Caco-2 (cell line): ENCODE measurements at regions not wholly inside any gene's neighbourhood (a gene's known extent, or its start where the extent isn't known, plus 50 kb on each side); places are given as distances from the start of the nearest gene placed in this dataset.

Source experiments
- BruUV-seq: library from RNA; stranded (reverse); fragments of 400-500 nt; replicated peaks from 2 replicates; lab custom pipeline; 2021; lab: Mats Ljungman, UMichigan
- CTCF ChIA-PET: fragments of 300-600 bp; sonication (Branson Sonifier 250); formaldehyde crosslinking; loops from one replicate; lab custom pipeline; 2022; ENCODE audit warnings: antibody characterized with exemption; lab: Charles Lee
- POLR2A ChIA-PET: fragments of 300-600 bp; sonication (Branson Sonifier 250); formaldehyde crosslinking; loops from one replicate; lab custom pipeline; 2022; ENCODE audit warnings: antibody characterized with exemption; lab: Charles Lee
- DNase-seq, 2 experiments: peaks; one replicate each; pipeline versions ENCODE4 v3.0.0 to v3.0.0-alpha.2; 2020 to 2022
- H3K27me3 ChIP-seq: replicated peaks from 2 replicates; pipeline ENCODE4 v1.6.0; 2011; ENCODE audit warnings: low read length; ENCODE audit not compliant: control insufficient read depth, insufficient read depth
- H3K36me3 ChIP-seq: 2 replicates; pipeline ENCODE4 v1.5.1; 2011; ENCODE audit warnings: low read length; ENCODE audit not compliant: control insufficient read depth, insufficient read depth
- H3K4me1 ChIP-seq: fragments of 250-450 bp; sonication (Bioruptor Pico); 2 replicates; pipeline ENCODE4 v1.5.1; 2020; ENCODE audit warnings: mild to moderate bottlenecking
- H3K4me3 ChIP-seq: 2 replicates; pipeline ENCODE4 v1.5.1; 2011; ENCODE audit warnings: low read depth, mild to moderate bottlenecking, control low read depth, low read length
- H3K9me3 ChIP-seq: fragments of 250-450 bp; sonication (Bioruptor Pico); 2 replicates; pipeline ENCODE4 v1.5.1; 2020; ENCODE audit warnings: mild to moderate bottlenecking, moderate library complexity
- H3K27ac Mint-ChIP-seq: one replicate; pipeline ENCODE4 v1.8.0; 2022; ENCODE audit warnings: mixed read lengths; ENCODE audit not compliant: unreplicated experiment
- H3K27me3 Mint-ChIP-seq: one replicate; pipeline ENCODE4 v1.8.0; 2022; ENCODE audit warnings: mixed read lengths; ENCODE audit not compliant: insufficient read depth, unreplicated experiment
- H3K36me3 Mint-ChIP-seq: one replicate; pipeline ENCODE4 v1.8.0; 2022; ENCODE audit warnings: mild to moderate bottlenecking, mixed read lengths; ENCODE audit not compliant: insufficient read depth, unreplicated experiment
- H3K4me1 Mint-ChIP-seq: one replicate; pipeline ENCODE4 v1.8.0; 2022; ENCODE audit warnings: low read depth, mixed read lengths; ENCODE audit not compliant: unreplicated experiment
- H3K4me3 Mint-ChIP-seq: one replicate; pipeline ENCODE4 v1.8.0; 2022; ENCODE audit warnings: mild to moderate bottlenecking, moderate library complexity, mixed read lengths; ENCODE audit not compliant: unreplicated experiment
- H3K9me3 Mint-ChIP-seq: one replicate; pipeline ENCODE4 v1.8.0; 2022; ENCODE audit warnings: mixed read lengths; ENCODE audit not compliant: unreplicated experiment
- CTCF ChIP-seq, 2 experiments: fragments of 200-600 bp in 1 of 2; IDR thresholded peaks; 1 replicate in 1 of 2; 2 replicates in 1 of 2; pipeline versions ENCODE4 v1.5.1 to v1.8.0; 2011 to 2022; ENCODE audit warnings: antibody characterized with exemption in 1 of 2, control low read depth in 1 of 2, inconsistent platforms in 1 of 2, low read depth in 1 of 2, low read length in 1 of 2, mild to moderate bottlenecking in 1 of 2, moderate library complexity in 1 of 2; ENCODE audit not compliant: insufficient read depth in 1 of 2, severe bottlenecking in 1 of 2, unreplicated experiment in 1 of 2
- intact Hi-C: fragments of 100-400 bp; cut with micrococcal nuclease; formaldehyde crosslinking; loops from one replicate; pipeline ENCODE4 v1.10.0; 2022; ENCODE audit not compliant: unreplicated experiment

- H3K27ac Mint-ChIP-seq, result no peak overlapping the region
- peaks cover 9% of the 10 kb centered on the region for H3K4me1 Mint-ChIP-seq
- intact Hi-C loops, result no loop called here
- H3K36me3 Mint-ChIP-seq, result no peaks in the 10 kb centered on the region
- no peak for DNase-seq
- Histone ChIP-seq H3K9me3 (no peaks in the 10 kb centered on the region), H3K27me3 (no peaks in the 10 kb centered on the region), H3K36me3 (no peaks in the 10 kb centered on the region), H3K4me1 (peaks cover 7% of the 10 kb centered on the region; the same call in 1 of the 2 replicates), H3K4me3 (no peak overlapping the region)
- no TSS peak for BruUV-seq
- ChIA-PET POLR2A (no interaction called here), CTCF (no interaction called here)
- no peak for TF ChIP-seq CTCF (IDR thresholded peaks at IDR 0.05; ENCODE audit: insufficient read depth in 1 of 2, low read depth in 1 of 2, low read length in 1 of 2, severe bottlenecking in 1 of 2, unreplicated experiment in 1 of 2)
- peaks cover 5% of the 10 kb centered on the region for H3K27me3 Mint-ChIP-seq
- peaks cover 10% of the 10 kb centered on the region for H3K9me3 Mint-ChIP-seq
- no peak overlapping the region for H3K4me3 Mint-ChIP-seq
These were observed 1377.3 kb downstream of the TBC1D22A start for GRCh38 chr22:48139776-48140175.

- no peaks in the 10 kb centered on the region for H3K36me3 ChIP-seq
- no peaks in the 10 kb centered on the region for H3K9me3 ChIP-seq
- CTCF ChIA-PET, result no interaction called here
- TF ChIP-seq CTCF (IDR thresholded peaks at IDR 0.05; ENCODE audit: insufficient read depth in 1 of 2, low read depth in 1 of 2, low read length in 1 of 2, severe bottlenecking in 1 of 2, unreplicated experiment in 1 of 2), result no peak
- Mint-ChIP-seq H3K27ac (no peak overlapping the region), H3K4me3 (no peak overlapping the region), H3K27me3 (no peaks in the 10 kb centered on the region), H3K9me3 (peaks cover 10% of the 10 kb centered on the region), H3K4me1 (peaks cover 9% of the 10 kb centered on the region), H3K36me3 (no peaks in the 10 kb centered on the region)
- H3K4me1 ChIP-seq, result peaks cover 7% of the 10 kb centered on the region; the same call in 1 of the 2 replicates
- POLR2A ChIA-PET, result no interaction called here
- H3K27me3 ChIP-seq, result no peaks in the 10 kb centered on the region
- intact Hi-C loops, result no loop called here
- BruUV-seq, result no TSS peak
- no peak overlapping the region for H3K4me3 ChIP-seq
- no peak for DNase-seq
These were observed 1376.4 kb downstream of the TBC1D22A start for GRCh38 chr22:48138855-48139254.

GRCh38 chr22:48138427-48138826 is 1376.0 kb downstream of the TBC1D22A start:
- no peak for TF ChIP-seq CTCF (IDR thresholded peaks at IDR 0.05; ENCODE audit: insufficient read depth in 1 of 2, low read depth in 1 of 2, low read length in 1 of 2, severe bottlenecking in 1 of 2, unreplicated experiment in 1 of 2)
- Mint-ChIP-seq H3K9me3 (peaks cover 10% of the 10 kb centered on the region), H3K27me3 (no peaks in the 10 kb centered on the region), H3K4me1 (peaks cover 9% of the 10 kb centered on the region), H3K4me3 (no peak overlapping the region), H3K27ac (no peak overlapping the region), H3K36me3 (no peaks in the 10 kb centered on the region)
- H3K9me3 ChIP-seq, result no peaks in the 10 kb centered on the region
- H3K27me3 ChIP-seq, result no peaks in the 10 kb centered on the region
- peaks cover 7% of the 10 kb centered on the region; the same call in 1 of the 2 replicates for H3K4me1 ChIP-seq
- intact Hi-C loops, result no loop called here
- BruUV-seq, result no TSS peak
- DNase-seq, result peak in 1 of 2 experiments; percentile 4
- POLR2A ChIA-PET, result no interaction called here
- H3K36me3 ChIP-seq, result no peaks in the 10 kb centered on the region
- CTCF ChIA-PET, result no interaction called here
- H3K4me3 ChIP-seq, result no peak overlapping the region
